Tibial nerve (tissue), 4 donors: ENCODE measurements at regions not wholly inside any gene's neighbourhood (a gene's known extent, or its start where the extent isn't known, plus 50 kb on each side); places are given as distances from the start of the nearest gene placed in this dataset.
"Not testable (repeated sequence)": the region's sequence is repeated elsewhere in the genome, so short reads cannot be mapped to it uniquely, and the experiment has no call there.

Source experiments
- DNase-seq, 2 donors: peaks; one replicate each; pipeline ENCODE4 v3.0.0-alpha.2; 2019; ENCODE audit warnings: low spot score in 2 of 2
- H3K27ac ChIP-seq, 4 donors: fragments of 200-600 bp; sonication (generic) in 3 of 4; one replicate each; pipeline ENCODE4 v1.5.1; 2017 to 2019; ENCODE audit warnings: mild to moderate bottlenecking in 1 of 4
- H3K27me3 ChIP-seq, 2 donors: fragments of 200-600 bp; sonication (generic) in 1 of 2; one replicate each; pipeline versions ENCODE4 v1.5.1 to v1.6.0; 2017 to 2019
- H3K36me3 ChIP-seq, 3 donors: fragments of 200-600 bp; sonication (generic); one replicate each; pipeline ENCODE4 v1.5.1; 2018 to 2019
- H3K4me1 ChIP-seq, 4 donors: fragments of 200-600 bp; sonication (generic) in 3 of 4; one replicate each; pipeline ENCODE4 v1.5.1; 2017 to 2019
- H3K4me3 ChIP-seq, 4 donors: fragments of 200-600 bp; sonication (generic) in 3 of 4; one replicate each; pipeline ENCODE4 v1.5.1; 2017 to 2019; ENCODE audit warnings: mild to moderate bottlenecking in 1 of 4, moderate library complexity in 1 of 4
- H3K9me3 ChIP-seq, 4 donors: fragments of 200-600 bp; sonication (generic) in 3 of 4; one replicate each; pipeline ENCODE4 v1.5.1; 2017 to 2019
- EP300 ChIP-seq, 2 donors: sonication (generic); formaldehyde crosslinking; IDR thresholded peaks; one replicate each; pipeline ENCODE4 v1.6.1; 2017; ENCODE audit warnings: antibody characterized with exemption in 2 of 2, mild to moderate bottlenecking in 1 of 2
- POLR2A ChIP-seq, 2 donors: fragments of 450-650 bp; IDR thresholded peaks; one replicate each; pipeline ENCODE4 v1.6.1; 2017; ENCODE audit warnings: antibody characterized with exemption in 2 of 2, mild to moderate bottlenecking in 2 of 2, moderate library complexity in 2 of 2
- WGBS, 2 donors: methylation state at CpG; one replicate each; pipeline ENCODE4 v1.1.5; 2018; 5-methylcytosine and 5-hydroxymethylcytosine counted together
- TF ChIP-seq, protein P1 (sequence below), 5 experiments: fragments of 200-600 bp in 3 of 5; fragments of 450-650 bp in 2 of 5; sonication (generic) in 3 of 5; IDR thresholded peaks; one replicate each; pipeline ENCODE4 v1.5.1; 2016 to 2019; ENCODE audit warnings: antibody characterized with exemption in 5 of 5, mild to moderate bottlenecking in 3 of 5, moderate library complexity in 2 of 5

DNA sequence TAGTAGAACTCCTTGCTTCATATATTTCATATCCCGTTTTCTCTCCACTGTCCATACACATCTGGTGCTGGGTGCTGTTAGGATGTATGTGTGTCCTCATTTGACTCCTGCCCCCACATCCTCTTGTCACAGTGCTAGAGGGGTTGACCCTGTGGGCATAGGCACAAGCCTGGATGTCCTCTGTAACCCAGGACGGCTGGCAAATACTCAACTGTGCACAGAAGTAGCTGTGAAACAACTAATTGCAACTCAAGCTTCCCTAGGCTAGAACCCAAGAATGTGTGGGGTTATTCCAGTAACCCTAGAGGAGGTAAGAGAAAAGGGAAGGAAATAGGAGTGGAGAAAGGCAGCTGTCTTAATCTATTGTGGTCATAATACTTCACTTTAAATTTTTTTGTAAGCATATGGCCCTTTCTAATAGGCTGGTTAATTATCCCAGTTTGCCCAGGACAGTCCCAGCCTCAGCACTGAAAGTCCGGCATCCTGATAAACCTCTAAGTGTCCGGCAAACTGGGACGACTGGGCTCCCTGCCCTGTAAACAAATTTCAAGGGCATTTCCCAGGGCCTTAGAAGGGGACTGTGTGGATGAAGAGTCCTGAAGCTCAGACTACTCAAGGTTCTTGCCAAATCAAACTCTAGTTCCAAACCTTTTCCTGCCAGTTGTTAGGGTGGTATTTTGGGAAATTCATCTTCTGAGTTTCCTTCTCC lies 283.2 kb upstream of the CELF2 start:
- H3K9me3 ChIP-seq, result no peaks in the 10 kb centered on the region
- 62 to 68% methylated on average over 5 of the region's 5 CpGs for WGBS, 2 donors
- no peaks in the 10 kb centered on the region for H3K27me3 ChIP-seq
- no peak overlapping the region for H3K27ac ChIP-seq
- TF ChIP-seq POLR2A (IDR thresholded peaks at IDR 0.05), result no peak
- TF ChIP-seq, protein P1, sequence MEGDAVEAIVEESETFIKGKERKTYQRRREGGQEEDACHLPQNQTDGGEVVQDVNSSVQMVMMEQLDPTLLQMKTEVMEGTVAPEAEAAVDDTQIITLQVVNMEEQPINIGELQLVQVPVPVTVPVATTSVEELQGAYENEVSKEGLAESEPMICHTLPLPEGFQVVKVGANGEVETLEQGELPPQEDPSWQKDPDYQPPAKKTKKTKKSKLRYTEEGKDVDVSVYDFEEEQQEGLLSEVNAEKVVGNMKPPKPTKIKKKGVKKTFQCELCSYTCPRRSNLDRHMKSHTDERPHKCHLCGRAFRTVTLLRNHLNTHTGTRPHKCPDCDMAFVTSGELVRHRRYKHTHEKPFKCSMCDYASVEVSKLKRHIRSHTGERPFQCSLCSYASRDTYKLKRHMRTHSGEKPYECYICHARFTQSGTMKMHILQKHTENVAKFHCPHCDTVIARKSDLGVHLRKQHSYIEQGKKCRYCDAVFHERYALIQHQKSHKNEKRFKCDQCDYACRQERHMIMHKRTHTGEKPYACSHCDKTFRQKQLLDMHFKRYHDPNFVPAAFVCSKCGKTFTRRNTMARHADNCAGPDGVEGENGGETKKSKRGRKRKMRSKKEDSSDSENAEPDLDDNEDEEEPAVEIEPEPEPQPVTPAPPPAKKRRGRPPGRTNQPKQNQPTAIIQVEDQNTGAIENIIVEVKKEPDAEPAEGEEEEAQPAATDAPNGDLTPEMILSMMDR (IDR thresholded peaks at IDR 0.05), result no peak
- TF ChIP-seq EP300 (IDR thresholded peaks at IDR 0.05), result no peak
- H3K4me3 ChIP-seq, result no peak overlapping the region
- H3K36me3 ChIP-seq, result no peaks in the 10 kb centered on the region
- DNase-seq, result no peak
- no peaks in the 10 kb centered on the region for H3K4me1 ChIP-seq

DNA sequence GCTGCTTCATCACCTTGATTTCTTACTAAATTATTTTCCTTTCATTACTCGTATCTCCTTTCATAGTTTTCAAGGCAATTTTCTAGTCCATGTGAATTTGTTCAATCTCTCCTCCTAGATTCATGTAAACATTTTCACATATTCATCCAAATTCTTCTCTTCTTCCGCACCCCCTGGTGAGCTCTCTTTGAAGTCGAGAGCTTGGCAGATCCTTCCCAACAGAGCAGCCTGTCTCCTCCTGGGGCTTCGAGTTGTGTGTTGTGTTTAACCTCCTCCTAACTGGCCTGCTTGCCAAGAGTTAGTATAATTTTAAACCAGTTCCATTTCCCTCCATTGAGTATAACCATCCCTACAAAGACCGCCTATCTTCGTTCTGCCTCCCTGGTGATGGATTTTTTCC lies 272.4 kb upstream of the CELF2 start:
- no peaks in the 10 kb centered on the region for H3K4me1 ChIP-seq
- WGBS, 2 donors, result 72 to 79% methylated on average over 6 of the region's 6 CpGs
- no peak for TF ChIP-seq POLR2A (IDR thresholded peaks at IDR 0.05)
- no peak overlapping the region for H3K27ac ChIP-seq
- H3K9me3 ChIP-seq, result peaks cover 0 to 10% (median 0%) of the 10 kb centered on the region in 4 donors
- H3K4me3 ChIP-seq, result no peak overlapping the region
- no peaks in the 10 kb centered on the region for H3K36me3 ChIP-seq
- no peak for DNase-seq
- no peaks in the 10 kb centered on the region for H3K27me3 ChIP-seq

DNA sequence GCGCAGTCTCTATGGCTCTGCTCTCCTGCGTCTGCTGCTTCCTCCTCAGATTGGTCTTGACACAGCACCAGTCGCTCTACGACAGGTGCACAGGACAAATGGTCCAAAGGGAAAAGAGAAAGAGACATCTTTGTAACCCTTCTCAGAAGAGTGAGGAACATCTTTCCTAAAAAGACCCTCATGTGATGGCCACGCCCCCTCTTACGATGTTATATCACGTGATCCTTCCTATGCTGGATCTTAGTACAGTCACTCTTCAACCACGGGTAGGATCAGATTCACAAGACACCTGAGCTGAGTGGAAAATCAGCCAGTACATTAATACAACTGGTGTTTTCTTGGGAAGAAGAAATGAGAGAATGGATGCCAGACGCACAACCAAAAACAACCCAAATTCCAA lies 262.2 kb upstream of the CELF2 start:
- no peaks in the 10 kb centered on the region for H3K27me3 ChIP-seq
- H3K4me3 ChIP-seq, result no peak overlapping the region
- H3K36me3 ChIP-seq, result no peaks in the 10 kb centered on the region
- H3K27ac ChIP-seq, result no peak overlapping the region
- H3K4me1 ChIP-seq, result no peaks in the 10 kb centered on the region
- TF ChIP-seq POLR2A (IDR thresholded peaks at IDR 0.05) (no peak), EP300 (IDR thresholded peaks at IDR 0.05) (no peak)
- TF ChIP-seq, protein P1 (IDR thresholded peaks at IDR 0.05), result no peak
- 93 to 96% methylated on average over 9 of the region's 9 CpGs for WGBS, 2 donors
- H3K9me3 ChIP-seq, result no peaks in the 10 kb centered on the region
- no peak for DNase-seq

DNA sequence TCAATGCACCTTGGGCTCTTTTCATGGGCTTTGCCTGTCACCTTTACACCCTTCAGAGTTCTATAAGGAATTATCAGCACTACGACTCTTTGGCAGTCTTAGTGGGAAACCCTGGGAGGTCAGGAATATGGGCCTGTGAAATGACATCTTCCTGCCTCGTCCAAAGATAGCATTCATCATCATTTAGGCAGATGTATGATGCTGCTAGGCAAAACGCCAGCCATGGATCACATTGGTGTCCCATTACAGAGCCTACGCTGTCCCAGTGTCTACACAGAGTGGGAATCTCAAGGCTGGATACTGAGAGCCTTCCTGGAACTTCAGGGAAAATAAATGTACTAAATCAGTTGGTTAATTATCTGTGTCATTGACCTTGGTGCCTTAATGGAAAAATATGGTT lies 259.4 kb upstream of the CELF2 start:
- TF ChIP-seq EP300 (IDR thresholded peaks at IDR 0.05) (no peak), POLR2A (IDR thresholded peaks at IDR 0.05) (no peak)
- TF ChIP-seq, protein P1 (IDR thresholded peaks at IDR 0.05), result no peak
- Histone ChIP-seq H3K27ac (no peak overlapping the region), H3K36me3 (no peaks in the 10 kb centered on the region), H3K27me3 (no peaks in the 10 kb centered on the region), H3K9me3 (no peaks in the 10 kb centered on the region), H3K4me3 (no peak overlapping the region), H3K4me1 (no peaks in the 10 kb centered on the region)
- no peak for DNase-seq
- WGBS, 2 donors, result 62 to 72% methylated on average over 4 of the region's 4 CpGs

DNA sequence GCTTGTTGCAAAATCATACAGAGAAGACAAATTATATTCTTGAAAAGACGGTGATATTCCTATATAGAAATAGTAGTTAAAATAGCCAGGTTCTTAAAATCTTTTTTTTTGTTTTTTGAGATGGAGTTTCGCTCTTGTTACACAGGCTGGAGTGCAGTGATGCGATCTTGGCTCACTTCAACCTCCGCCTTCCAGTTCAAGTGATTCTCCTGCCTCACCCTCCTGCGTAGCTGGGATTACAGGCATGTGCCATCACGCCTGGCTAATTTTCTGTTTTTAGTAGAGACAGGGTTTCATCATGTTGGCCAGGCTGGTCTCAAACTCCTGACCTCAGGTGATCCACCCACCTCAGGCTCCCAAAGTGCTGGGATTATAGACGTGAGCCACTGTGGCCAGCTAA lies 257.9 kb upstream of the CELF2 start:
- H3K36me3 ChIP-seq, H3K27ac ChIP-seq, H3K4me3 ChIP-seq, DNase-seq, H3K4me1 ChIP-seq, H3K9me3 ChIP-seq, H3K27me3 ChIP-seq: not testable (repeated sequence)
- WGBS, 2 donors, result 92% methylated on average over 7 of the region's 7 CpGs

DNA sequence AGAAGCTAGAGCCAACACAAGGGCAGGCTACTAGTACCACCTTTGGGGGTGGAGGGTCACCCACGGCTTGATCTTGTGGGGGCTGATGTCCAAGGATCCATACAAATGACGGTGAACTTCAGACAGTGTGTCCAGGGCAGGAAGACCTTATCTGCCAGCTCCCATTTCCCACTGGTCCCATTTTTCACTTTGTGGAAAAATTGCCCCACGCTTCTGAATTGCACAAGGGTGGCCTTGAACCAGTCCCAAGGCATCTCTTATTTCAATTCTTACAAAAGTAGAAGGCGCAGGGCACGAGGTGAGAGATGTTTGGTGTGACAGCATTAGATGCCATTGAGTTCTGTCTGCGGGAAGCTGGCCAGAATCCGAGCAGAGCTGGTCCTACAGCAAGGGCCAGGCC lies 252.7 kb upstream of the CELF2 start:
- DNase-seq, result no peak
- TF ChIP-seq EP300 (IDR thresholded peaks at IDR 0.05), result no peak
- no peak for TF ChIP-seq POLR2A (IDR thresholded peaks at IDR 0.05)
- TF ChIP-seq, protein P1 (IDR thresholded peaks at IDR 0.05), result no peak
- no peaks in the 10 kb centered on the region for H3K36me3 ChIP-seq
- H3K27me3 ChIP-seq, result no peaks in the 10 kb centered on the region
- 88 to 91% methylated on average over 7 of the region's 7 CpGs for WGBS, 2 donors
- H3K4me3 ChIP-seq, result no peak overlapping the region
- H3K27ac ChIP-seq, result no peak overlapping the region
- H3K4me1 ChIP-seq, result no peaks in the 10 kb centered on the region
- no peaks in the 10 kb centered on the region for H3K9me3 ChIP-seq
